Heart left ventricle (tissue), 13 donors: ENCODE measurements at regions not wholly inside any gene's neighbourhood (a gene's known extent, or its start where the extent isn't known, plus 50 kb on each side); places are given as distances from the start of the nearest gene placed in this dataset.

Experiments used
- POLR2A ChIP-seq, 2 donors: fragments of 450-650 bp; IDR thresholded peaks; one replicate each; pipeline ENCODE4 v1.6.1; 2017; ENCODE audit warnings: antibody characterized with exemption in 2 of 2, mild to moderate bottlenecking in 2 of 2, moderate library complexity in 2 of 2
- TF ChIP-seq, protein P1 (sequence below), 12 donors: fragments of 200-600 bp; sonication (generic) in 4 of 12; IDR thresholded peaks; one replicate each; pipeline versions ENCODE4 v1.5.0 to v1.8.0; 2018 to 2022; ENCODE audit warnings: antibody characterized with exemption in 12 of 12, mild to moderate bottlenecking in 5 of 12
- donor health status: ischemic (EF 13 %, LVEDD 7.1; RV severe dilation, severe dysfunction).
- donor health status: DM: no; HTN: yes; CAD: no.
- donor health status: DM: no; HTN: no; CAD: no.
- donor health status: ischemic (EF 25% LVEDD 6.9; RV normal size, moderate dysfunction).
- donor health status: ischemic (EF 25% LVEDD 5.7; RV mildly dilated, moderate dysfunction).
- donor health status: ischemic (EF 35%, LVEDD 5.7; RV mildly dilated, moderate dysfunction).
- donor health status: nonischemic (EF 11% LVEDD 7.7; RV severe dilation, severe dysfunction).
- donor health status: DM: yes; HTN: yes; CAD: no.
- donor health status: PGD.
- donor health status: ischemic (EF 29% LVEDD 5.4; RV normal size, mild dysfunction).
- donor health status: nonischemic (EF 23%, LVEDD 6.1; RV moderate dilation, normal function).

- no peak for TF ChIP-seq POLR2A (IDR thresholded peaks at IDR 0.05)
- TF ChIP-seq, protein P1, sequence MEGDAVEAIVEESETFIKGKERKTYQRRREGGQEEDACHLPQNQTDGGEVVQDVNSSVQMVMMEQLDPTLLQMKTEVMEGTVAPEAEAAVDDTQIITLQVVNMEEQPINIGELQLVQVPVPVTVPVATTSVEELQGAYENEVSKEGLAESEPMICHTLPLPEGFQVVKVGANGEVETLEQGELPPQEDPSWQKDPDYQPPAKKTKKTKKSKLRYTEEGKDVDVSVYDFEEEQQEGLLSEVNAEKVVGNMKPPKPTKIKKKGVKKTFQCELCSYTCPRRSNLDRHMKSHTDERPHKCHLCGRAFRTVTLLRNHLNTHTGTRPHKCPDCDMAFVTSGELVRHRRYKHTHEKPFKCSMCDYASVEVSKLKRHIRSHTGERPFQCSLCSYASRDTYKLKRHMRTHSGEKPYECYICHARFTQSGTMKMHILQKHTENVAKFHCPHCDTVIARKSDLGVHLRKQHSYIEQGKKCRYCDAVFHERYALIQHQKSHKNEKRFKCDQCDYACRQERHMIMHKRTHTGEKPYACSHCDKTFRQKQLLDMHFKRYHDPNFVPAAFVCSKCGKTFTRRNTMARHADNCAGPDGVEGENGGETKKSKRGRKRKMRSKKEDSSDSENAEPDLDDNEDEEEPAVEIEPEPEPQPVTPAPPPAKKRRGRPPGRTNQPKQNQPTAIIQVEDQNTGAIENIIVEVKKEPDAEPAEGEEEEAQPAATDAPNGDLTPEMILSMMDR (IDR thresholded peaks at IDR 0.05), result no peak
Observed at GRCh38 chr4:125042041-125042440, 272.7 kb upstream of the FAT4 start.
